HL-60 (cell line): ENCODE measurements at regions not wholly inside any gene's neighbourhood (a gene's known extent, or its start where the extent isn't known, plus 50 kb on each side); places are given as distances from the start of the nearest gene placed in this dataset.

Experiments used
- GABPA ChIP-seq: IDR thresholded peaks from 2 replicates; pipeline ENCODE4 v1.6.1; 2012; ENCODE audit warnings: low read depth
- TF ChIP-seq, protein P1 (sequence below): IDR thresholded peaks from one replicate; pipeline ENCODE4 v1.5.1; 2011; ENCODE audit warnings: low read length, control low read depth, inconsistent platforms; ENCODE audit not compliant: insufficient read depth

DNA sequence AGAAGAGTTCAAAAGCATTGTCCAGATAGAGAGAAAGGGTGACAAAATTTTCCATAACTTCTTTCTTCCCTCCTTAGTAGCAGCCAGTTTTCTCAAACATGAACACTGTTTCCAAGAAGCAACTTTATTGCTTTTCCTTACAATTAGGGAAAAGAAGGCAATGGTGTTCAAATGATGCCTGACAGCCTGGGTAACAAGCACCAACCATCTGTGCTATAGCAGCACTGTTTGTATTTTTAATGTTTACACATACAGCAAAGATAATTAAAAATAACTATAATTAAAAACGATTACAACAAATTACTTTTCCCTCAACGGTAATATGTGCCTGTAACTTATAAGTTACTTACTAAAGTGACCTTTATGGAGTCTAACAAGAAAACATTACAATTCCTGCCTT, 450.6 kb upstream of the LMO3 start:
- TF ChIP-seq, protein P1, sequence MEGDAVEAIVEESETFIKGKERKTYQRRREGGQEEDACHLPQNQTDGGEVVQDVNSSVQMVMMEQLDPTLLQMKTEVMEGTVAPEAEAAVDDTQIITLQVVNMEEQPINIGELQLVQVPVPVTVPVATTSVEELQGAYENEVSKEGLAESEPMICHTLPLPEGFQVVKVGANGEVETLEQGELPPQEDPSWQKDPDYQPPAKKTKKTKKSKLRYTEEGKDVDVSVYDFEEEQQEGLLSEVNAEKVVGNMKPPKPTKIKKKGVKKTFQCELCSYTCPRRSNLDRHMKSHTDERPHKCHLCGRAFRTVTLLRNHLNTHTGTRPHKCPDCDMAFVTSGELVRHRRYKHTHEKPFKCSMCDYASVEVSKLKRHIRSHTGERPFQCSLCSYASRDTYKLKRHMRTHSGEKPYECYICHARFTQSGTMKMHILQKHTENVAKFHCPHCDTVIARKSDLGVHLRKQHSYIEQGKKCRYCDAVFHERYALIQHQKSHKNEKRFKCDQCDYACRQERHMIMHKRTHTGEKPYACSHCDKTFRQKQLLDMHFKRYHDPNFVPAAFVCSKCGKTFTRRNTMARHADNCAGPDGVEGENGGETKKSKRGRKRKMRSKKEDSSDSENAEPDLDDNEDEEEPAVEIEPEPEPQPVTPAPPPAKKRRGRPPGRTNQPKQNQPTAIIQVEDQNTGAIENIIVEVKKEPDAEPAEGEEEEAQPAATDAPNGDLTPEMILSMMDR: no peak
- no peak for TF ChIP-seq GABPA
